NCI-H345 treated with DMSO at 0.1 percent for 48 hours (cell line): ENCODE measurements at regions not wholly inside any gene's neighbourhood (a gene's known extent, or its start where the extent isn't known, plus 50 kb on each side); places are given as distances from the start of the nearest gene placed in this dataset.

Experiments used
- DNase-seq: peaks from one replicate; lab custom pipeline; 2025; ENCODE audit not compliant: unreplicated experiment; lab: John Stamatoyannopoulos, UW

DNA sequence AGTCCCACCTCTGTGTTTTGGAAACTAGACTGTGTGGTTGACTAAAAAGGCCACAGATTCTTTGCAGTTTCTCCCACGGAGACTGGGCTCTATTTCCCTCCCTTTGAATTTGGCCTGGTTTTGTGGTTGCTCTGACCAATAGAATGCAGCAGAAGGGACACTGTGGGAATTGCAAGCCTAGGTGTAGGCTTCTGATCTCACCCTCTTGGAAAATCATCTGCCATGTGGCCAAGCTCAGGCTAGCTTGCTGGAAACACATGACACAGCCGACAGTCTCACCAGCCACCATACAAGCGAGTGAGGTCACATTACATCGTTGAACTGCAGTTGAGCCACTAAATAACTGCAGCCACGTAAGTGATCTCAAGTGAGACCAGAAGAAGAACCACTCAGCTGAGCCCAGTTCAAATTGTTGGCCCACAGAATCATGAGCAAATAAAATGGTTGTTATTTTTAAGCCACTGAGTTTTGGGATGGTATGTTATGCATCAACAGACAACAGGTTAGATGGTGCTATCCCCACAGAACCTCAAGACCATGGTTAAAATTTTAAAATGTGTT is 319.1 kb upstream of the MEX3C start:
- DNase-seq, result no peak

DNA sequence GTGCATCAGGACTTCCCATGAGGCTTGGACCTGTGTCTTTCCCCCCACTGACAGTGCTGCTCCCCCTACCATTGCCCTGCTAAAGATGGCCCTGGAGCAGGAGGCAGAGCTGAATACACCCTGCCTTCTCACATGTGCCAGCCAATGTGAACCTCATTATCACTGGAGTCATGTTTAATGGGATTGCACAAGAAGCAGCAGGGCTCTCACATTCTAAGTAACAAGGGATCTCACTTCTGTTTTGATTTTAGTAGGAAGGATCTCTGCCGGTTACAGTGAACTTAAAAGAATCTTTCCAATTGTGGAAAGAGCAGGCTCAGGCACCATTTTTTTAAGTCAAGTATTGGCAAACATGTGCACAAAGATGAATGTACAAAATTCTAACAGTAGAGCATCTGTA is 322.1 kb upstream of the MEX3C start:
- DNase-seq, result no peak

DNA sequence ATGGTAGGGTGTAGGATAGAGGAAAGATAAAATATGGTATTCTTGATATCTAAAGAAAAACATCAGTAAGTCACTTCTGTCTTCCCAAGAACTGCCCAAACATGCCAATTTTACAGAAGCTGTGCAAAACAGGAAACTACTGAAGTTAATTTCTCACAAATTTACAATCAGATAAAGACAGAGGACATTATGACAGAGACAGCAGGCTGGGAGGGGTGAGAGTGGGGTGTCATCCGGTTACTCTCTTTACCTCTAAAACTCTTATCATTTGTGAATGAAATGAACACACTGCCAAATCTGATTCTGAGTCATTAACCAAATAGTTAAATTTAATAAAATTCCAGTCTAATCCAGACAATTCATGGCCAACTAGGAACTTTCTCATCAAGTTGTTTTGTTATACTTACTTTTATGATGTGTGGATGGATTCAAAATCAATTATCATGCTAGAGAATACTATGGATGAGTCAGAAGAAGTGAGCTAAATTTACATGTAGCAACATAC is 323.2 kb upstream of the MEX3C start:
- DNase-seq, result no peak

DNA sequence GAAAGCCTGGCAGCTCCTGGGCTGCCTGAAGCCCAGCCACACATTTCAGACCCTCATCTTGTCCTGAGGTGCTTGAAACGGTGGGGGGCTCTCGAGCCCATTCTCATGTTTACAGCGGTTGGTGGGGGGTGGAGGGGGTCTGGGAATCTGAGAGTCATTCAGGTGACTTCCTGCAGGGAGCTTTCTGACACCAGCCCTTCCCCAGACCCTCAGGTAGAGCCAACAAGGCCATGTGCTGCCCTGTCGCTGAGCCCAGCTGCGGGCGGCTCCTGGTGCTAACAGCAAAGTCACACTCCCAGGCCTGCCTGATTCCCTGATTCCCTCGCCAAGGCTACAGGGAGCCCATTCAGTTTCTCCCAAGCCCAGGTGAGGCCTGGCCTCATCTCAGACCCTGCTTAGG is 324.9 kb upstream of the MEX3C start:
- no peak for DNase-seq

DNA sequence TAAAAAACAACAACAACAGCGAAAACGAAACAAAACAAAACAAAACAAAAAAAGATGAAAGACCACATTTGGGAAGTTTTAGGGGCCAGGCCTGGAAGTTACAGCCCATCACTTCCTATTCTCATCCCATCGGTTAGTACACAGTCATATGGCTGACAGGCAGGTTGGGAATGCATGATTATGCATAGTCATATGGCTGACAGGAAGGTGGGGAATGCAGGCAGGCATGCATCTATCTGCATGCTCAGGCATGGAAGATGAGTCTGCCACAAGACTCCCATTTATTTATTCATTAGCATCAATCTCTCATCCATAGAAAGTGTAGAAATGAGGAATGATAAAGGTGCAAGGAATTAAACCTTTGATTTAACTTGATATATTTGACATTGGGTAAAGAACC is 325.3 kb upstream of the MEX3C start:
- DNase-seq, result no peak

DNA sequence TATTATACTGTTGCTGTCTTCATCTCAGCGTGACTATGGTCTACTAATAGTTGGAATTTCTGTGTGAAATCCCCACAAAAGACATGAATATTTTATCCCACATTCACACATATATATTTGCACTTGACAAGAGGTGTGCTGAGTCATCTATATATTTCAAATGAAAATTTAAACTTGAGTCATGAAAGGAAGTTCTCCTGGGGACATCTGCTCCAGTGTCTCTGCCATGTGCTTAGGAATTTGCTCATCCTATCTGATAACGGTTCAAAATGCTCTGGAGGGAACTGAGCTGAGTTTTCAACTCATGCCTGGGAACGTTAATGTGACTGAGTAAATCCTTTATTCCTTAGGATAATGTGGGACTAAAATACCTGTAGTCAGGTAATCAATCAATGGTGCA is 326.2 kb upstream of the MEX3C start:
- no peak for DNase-seq

DNA sequence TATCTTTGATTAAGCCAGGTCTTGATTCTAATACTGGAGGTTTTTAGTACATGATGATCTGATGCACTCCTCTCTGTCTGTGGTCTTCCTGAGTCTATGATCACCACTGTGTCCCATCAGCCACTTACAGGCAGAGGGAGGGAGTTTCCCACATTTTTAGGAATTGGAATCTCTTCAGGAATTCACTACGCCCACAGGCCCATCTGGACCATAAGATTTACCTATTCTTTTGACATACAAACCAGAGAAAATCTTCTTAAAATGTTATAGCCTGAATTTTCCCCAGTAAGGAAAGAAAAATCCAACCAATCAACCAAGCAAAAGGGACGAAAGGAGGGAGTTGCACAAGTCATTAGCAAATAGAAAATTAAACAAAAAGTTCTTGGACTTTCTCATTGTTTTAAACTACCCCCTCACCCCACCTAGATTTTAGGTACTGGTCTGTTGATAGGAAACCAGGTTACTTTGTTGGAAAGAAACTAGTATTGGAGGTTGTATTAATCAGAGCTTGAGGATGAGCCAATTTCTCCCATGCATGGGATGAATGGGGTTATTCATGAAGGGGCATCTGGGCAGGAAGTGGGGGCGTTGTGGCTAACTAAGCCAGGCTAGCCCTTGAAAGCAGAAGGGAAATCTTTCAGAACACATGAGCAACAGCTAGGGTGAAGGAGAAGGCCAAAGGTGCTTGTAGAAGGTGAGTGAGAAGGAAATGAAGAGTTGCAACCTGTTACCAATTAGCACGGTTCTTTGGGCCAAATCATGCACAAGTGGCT is 328.2 kb upstream of the MEX3C start:
- no peak for DNase-seq

DNA sequence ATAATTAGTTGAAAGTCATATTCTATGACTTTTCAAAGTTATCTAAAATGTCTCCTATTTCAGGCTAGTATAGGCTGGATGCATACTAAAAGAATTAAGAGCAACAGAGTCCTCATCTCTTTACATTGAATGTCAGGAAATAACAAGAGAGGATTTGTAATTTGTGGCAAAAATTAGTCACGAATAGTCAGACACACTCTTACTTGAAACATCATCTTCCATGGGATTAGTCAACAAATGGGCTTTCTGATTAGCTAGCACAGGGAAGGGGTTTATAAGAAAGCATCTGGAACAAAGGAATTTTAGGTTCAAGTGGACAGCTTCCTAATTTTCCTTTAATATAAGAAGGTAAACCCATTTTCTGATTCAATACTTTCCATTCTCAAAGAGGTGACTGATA is 330.3 kb upstream of the MEX3C start:
- DNase-seq, result no peak

DNA sequence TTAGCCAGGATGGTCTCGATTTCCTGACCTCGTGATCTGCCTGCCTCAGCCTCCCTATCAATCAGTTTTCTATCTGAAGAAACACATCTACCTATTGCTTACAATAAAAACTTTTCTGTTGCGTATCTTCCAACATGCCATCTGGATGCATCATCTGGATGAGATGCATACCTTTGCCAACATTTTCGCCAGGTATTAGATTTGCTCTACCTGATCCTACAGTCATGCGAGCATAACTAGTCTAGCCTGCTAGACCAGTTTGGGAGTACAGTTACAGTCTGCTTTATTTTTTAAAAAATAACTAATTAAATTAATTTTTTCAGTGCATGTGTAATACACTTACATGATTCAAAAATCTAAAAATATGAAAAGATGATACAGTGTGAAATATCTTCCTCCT is 334.0 kb upstream of the MEX3C start:
- no peak for DNase-seq

DNA sequence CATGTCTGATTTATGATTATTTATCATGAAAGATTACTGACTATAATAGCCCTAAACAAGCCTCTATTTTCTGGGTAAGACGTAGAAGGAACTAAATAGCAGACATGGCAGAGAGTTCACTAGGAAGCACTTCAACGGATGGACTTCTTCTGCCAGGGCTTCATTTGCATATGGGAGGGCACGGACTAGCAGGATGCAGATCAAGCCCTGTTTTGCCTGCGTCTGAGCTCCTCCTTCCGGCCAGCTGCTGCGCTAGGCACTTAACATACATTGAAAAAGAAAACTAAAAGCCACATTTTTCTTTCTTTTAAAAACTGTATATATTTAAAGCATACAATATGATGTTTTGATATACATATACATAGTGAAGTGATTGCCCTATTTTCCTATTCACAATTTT is 340.0 kb upstream of the MEX3C start:
- DNase-seq, result no peak

DNA sequence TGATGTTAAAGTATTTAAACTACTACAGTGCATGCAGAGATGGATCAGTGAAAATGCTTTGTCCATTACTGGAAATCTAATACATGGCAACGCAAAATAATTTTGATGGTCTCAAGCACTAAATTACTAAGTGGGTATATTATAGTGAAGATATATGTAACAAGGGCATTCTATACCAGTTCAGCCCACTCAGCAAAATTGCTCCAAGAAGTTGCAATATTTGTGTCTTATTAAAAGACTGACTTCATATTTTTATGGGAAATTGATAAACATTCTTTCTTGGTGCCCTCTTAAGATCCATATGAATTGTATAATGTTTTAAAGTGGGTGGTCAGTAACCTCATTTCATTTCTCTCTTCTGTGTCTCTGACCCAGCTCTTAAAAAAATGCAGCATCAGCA is 343.1 kb upstream of the MEX3C start:
- no peak for DNase-seq

DNA sequence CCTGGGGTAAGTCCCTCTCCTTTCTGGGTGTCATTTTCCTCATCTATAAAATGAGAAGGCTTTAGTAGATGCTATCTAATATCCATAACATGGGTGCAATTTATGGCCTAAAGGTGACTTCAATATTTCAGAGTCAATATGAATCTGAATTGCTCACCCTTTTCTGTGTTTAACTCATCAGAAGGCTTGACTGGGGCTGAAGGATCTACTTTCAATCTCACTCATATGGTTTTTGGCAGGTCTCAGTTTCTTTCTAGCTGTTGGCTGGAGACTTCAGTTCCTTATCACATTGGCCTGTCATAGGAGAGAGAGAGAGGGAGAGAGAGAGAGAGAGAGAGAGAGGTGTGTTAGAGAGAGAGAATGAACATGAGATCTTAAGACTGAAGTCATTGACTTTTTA is 343.7 kb upstream of the MEX3C start:
- no peak for DNase-seq

DNA sequence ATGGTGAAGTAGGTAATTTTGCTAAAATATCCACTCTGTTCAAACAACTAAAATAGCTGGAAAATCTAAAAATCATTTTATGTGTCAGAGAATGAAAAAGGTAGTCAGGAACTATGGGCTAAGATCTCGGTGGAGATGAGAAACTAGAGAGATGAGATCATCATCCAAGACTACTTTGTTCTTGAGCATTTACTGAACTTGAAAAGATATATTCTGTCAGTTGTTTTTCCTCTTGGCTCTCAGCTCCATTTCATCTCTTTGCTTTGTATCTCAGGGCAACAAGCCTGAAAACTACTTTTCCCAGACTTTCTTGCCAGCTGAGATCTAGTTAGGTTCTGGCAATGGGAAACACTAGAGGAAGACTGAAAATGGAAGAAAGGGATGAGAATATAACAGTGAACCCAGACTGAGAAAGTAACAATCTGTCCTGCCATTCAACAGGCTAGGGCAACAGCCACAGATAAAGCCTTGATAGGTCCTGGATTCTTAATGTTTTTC is 346.2 kb upstream of the MEX3C start:
- DNase-seq, result no peak

DNA sequence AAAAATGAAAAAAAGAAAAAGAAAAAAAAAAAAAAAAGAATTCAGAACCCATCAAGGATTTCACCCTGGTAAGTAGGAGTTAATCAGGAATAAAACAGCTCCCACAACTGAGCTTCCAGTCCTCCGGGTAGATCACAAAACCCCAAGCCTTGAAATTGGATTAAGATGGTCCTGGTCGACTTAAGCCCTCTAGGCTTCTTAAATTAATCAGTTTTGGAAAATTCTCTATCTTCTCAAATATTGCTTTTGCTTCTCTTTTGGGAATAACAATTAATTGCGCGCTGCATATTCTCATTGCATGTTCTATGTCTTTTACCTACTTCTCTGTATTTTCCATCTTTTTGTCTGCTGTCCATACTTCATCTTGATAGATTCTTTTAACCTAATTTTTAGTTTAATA is 348.0 kb upstream of the MEX3C start:
- DNase-seq, result no peak

DNA sequence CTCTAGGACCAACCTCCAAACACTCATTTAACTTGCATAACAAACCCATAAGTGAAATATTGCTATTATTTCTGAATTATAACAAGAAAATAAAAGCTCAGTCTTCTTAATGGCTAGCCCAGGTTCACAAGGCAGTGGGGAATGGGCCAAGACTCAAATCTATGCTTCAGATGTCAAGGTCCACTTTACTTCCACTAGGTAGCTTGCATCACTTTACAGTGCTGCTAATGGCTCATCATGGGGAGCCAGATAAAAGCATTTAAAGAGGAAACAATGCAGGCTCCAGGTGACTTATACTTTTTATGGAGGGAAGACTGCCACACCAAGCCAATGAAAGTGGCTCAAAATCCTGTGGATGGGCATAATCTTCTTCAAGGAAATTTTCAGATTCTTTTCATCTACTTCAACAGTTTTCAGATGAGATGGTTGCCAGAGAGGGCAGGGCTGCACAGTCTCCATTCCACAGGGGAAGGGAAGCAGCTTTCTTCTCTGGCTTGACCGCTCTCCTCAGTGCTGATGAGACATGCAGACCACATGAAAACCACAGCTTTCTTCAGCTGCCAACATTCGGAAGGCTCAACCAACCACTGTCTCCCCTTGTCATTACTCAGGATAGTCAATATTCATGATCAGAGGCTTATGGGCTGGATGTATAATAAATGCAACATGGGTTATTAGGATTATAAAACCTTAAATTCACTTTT is 361.9 kb upstream of the MEX3C start:
- no peak for DNase-seq

DNA sequence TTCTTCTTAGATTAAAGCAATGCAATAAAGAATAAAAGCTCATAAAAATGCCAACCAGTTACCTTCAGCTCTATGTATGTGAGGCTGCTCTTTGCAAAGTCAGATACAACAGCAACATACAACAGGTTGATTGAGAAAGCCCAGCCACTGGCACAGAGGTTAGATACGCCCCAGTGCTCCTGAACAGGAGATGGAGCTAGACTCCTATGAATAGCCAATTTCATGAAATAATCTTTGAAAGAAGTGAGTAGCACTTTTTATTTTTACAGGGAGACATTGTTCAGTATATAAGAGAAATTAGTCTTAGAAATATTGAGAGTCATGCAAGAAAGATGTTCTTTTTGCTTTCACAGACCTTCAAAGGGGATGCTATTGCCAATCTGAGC is 362.4 kb upstream of the MEX3C start:
- DNase-seq, result no peak

DNA sequence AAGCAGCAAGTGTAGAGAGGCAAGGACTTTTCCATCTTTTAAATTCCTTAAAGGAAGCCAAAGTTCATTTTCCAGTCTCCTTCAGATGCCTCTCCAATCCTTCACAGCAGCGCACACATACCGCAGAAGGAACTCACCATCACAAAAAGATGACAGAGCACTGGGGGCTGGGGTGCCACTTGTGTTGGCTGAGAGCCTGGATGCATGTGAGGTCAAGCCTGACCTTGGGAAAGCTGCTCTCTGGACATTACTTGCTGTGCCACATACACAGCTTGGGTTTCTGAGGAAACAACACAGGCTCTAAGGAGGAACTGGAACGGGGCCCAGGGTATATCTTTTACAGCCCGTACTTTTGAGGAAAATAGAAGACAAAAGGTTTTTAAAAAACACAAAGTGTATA is 364.3 kb upstream of the MEX3C start:
- DNase-seq, result no peak

DNA sequence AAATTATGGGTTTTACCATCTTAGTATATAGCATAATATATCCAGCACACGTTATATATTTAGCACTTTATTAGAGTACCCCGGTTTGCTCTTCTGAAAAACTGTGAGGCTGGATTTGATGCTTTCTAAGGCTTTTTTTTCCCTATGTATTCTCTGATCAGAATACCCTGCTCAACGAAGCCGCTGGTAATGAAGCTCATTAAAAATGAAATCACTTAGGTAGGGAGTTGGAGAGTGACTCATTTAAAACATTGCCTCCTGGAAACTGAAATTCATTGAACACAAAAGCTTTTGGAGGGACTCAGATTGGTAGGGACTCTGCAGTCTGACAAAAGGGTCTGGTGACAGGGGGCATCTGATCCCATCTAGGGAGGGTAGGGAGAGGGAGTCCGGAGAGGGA is 365.4 kb upstream of the MEX3C start:
- no peak for DNase-seq

DNA sequence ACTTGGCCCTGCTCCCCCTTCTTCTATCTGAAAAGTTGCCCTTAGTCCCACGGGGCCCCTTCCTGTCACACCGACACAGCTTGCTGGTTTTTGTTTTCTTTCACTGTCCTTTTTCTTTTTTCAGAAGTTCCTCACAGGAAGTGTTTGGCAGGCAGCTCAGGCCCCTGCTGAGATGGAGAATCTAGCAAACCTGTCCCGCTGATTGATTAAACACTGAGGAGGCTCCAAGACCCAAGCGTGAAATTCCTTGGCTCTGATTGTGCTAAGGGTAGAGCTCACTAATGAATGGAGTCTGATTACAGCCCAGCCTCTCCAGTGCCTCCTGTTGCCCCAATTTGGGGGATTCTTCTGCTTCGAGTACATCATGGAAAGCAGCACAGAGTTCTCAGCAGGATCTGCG is 365.9 kb upstream of the MEX3C start:
- DNase-seq, result no peak

DNA sequence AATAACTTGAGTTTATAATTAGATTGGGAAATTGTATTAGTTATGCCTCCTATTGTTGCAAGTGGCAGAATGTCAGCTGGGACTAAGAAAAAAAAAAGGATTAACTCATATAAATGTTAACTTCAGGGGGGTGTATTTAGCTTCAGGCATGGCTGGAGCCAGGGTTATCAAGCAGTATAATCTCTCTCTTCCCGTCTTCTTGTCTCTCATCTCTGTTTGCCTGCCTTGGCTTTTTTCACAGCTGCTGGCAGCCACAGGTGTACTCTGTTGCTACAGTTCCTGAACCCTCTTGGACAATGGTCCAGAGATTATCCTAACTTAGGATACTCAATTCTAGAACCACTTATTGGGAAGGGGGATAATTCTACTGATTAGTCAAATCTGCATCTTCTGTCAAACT is 370.7 kb upstream of the MEX3C start:
- no peak for DNase-seq

DNA sequence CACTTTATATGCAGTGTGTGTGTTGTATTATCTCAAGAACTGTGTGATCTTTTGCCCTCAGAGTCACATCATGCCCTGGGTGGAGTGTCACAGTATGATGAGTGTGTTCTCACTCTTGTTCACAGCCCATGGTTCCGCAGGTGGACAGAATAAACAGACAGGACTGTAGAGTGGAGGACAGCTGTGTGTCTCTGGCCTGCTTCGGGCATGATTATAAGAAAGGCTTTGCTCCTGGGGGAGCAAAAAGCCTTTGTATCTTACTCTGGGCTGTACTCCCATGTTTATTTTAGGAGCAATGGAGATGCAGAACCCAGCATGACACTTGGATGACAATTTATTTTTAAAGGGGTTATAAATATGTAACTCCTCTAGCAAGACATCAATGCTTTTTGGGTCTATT is 371.7 kb upstream of the MEX3C start:
- peak; percentile 12 for DNase-seq

DNA sequence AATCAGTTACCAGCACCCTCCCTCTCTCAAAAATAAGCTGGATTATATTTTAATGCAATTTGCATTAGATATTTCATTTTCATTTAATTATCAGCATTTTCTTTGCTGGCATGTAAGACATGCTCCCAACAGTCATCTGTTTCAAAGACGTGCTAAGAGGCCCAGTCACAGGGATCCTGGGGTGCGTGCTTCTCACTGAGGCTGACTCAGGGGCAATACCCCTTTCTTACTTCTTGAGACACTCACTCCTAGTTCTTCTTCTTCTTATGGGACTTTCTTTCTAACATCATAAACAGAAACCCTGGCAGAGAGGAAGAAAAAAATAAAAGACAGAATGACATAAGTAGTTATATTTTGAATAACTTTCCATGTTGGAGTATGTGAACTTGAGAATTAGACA is 372.1 kb upstream of the MEX3C start:
- DNase-seq, result no peak
